A549 (cell line): ENCODE measurements at regions not wholly inside any gene's neighbourhood (a gene's known extent, or its start where the extent isn't known, plus 50 kb on each side); places are given as distances from the start of the nearest gene placed in this dataset.

Experiments used
- ATAC-seq, 2 experiments: fragments of 200-7000 bp in 1 of 2; fragments of >200 bp in 1 of 2; cut with Nextera tagmentation in 1 of 2; cut with Tn5 transposase in 1 of 2; 3 replicates each; pipeline versions ENCODE4 v1.8.0 to v1.9.1; 2018 to 2020; ENCODE audit warnings: mild to moderate bottlenecking in 1 of 2, moderate library complexity in 1 of 2
- CTCF ChIA-PET: fragments of 300-600 bp; sonication (Branson Sonifier 250); formaldehyde crosslinking; extraction: SDS; loops from one replicate; lab custom pipeline; 2021; ENCODE audit warnings: antibody characterized with exemption, inconsistent platforms; lab: Yijun Ruan, JAX
- POLR2A ChIA-PET: fragments of 350-600 bp; formaldehyde crosslinking; extraction: SDS; loops from one replicate; lab custom pipeline; 2021; ENCODE audit warnings: antibody characterized with exemption, inconsistent platforms; lab: Yijun Ruan, JAX
- DNase-seq, 2 experiments: peaks; one replicate each; pipeline versions ENCODE4 v3.0.0 to v3.0.0-alpha.2; 2011 to 2016; ENCODE audit warnings: low read depth in 1 of 2, low spot score in 1 of 2
- FAIRE-seq: peaks from 2 replicates; lab custom pipeline; 2011; peaks lifted over from hg19 to GRCh38; lab: Jason Lieb, UNC
- H3K27ac ChIP-seq, 2 experiments: fragments of >200 bp; sonication (Bioruptor Twin); formaldehyde crosslinking; 3 replicates each; pipeline ENCODE4 v1.5.1; 2016 to 2017
- H3K4me1 ChIP-seq: fragments of >200 bp; sonication (Bioruptor Twin); formaldehyde crosslinking; 3 replicates; pipeline ENCODE4 v1.6.1; 2016
- H3K4me2 ChIP-seq: fragments of >200 bp; sonication (Bioruptor Twin); formaldehyde crosslinking; 3 replicates; pipeline ENCODE4 v1.6.1; 2016
- H3K4me3 ChIP-seq: fragments of >200 bp; sonication (Bioruptor Twin); formaldehyde crosslinking; 3 replicates; pipeline ENCODE4 v1.5.1; 2016
- H3K9me3 ChIP-seq: fragments of >200 bp; sonication (Bioruptor Twin); formaldehyde crosslinking; 3 replicates; pipeline ENCODE4 v1.6.1; 2016
- BHLHE40 ChIP-seq: IDR thresholded peaks from 2 replicates; pipeline ENCODE4 v1.6.1; 2012; ENCODE audit warnings: low read depth, low read length, inconsistent platforms
- CBX8 ChIP-seq: fragments of 200-600 bp; sonication (generic); IDR thresholded peaks from 2 replicates; pipeline ENCODE4 v1.6.1; 2016
- CHD2 ChIP-seq: fragments of 150-350 bp; IDR thresholded peaks from 2 replicates; pipeline ENCODE4 v1.6.1; 2014; ENCODE audit warnings: low read length; ENCODE audit not compliant: partially characterized antibody
- EP300 ChIP-seq, 2 experiments: fragments of >200 bp; sonication (Bioruptor Twin); formaldehyde crosslinking; IDR thresholded peaks; 2 replicates in 1 of 2; 3 replicates in 1 of 2; pipeline ENCODE4 v1.6.1; 2016 to 2017
- FOSB ChIP-seq: fragments of 250-450 bp; sonication (Bioruptor Pico); IDR thresholded peaks from 2 replicates; pipeline ENCODE4 v1.5.0; 2020; ENCODE audit warnings: mild to moderate bottlenecking, moderate library complexity
- FOSL2 ChIP-seq, 2 experiments: fragments of 450-650 bp in 1 of 2; fragments of >200 bp in 1 of 2; sonication (Bioruptor Twin) in 1 of 2; formaldehyde crosslinking; IDR thresholded peaks; 2 replicates each; pipeline versions ENCODE4 v1.5.0 to v1.6.1; 2016 to 2020; ENCODE audit warnings: mild to moderate bottlenecking in 1 of 2, moderate library complexity in 1 of 2
- FOXS1 ChIP-seq: fragments of 250-450 bp; sonication (Bioruptor Pico); IDR thresholded peaks from 2 replicates; pipeline ENCODE4 v1.5.0; 2020; ENCODE audit warnings: mild to moderate bottlenecking, moderate library complexity
- HOXA7 ChIP-seq: fragments of 250-450 bp; sonication (Bioruptor Pico); IDR thresholded peaks from 2 replicates; pipeline ENCODE4 v1.5.0; 2020; ENCODE audit warnings: mild to moderate bottlenecking, moderate library complexity
- HOXB5 ChIP-seq: fragments of 250-450 bp; sonication (Bioruptor Pico); IDR thresholded peaks from 2 replicates; pipeline ENCODE4 v1.5.0; 2020; ENCODE audit warnings: mild to moderate bottlenecking, moderate library complexity
- MAFK ChIP-seq: fragments of 450-650 bp; IDR thresholded peaks from 2 replicates; pipeline ENCODE4 v1.6.1; 2014; ENCODE audit not compliant: partially characterized antibody
- MYC ChIP-seq: IDR thresholded peaks from 2 replicates; pipeline ENCODE4 v1.6.1; 2012; ENCODE audit warnings: mild to moderate bottlenecking, inconsistent platforms, low read length, improper control_type of control experiment, borderline replicate concordance
- NR3C1 ChIP-seq: fragments of >200 bp; sonication (Bioruptor Twin); formaldehyde crosslinking; IDR thresholded peaks from 3 replicates; pipeline ENCODE4 v1.6.1; 2017
- POLR2A ChIP-seq: IDR thresholded peaks from 2 replicates; pipeline ENCODE4 v1.6.1; 2012; ENCODE audit warnings: mild to moderate bottlenecking, low read length
- RARB ChIP-seq: fragments of 250-450 bp; sonication (Bioruptor Pico); IDR thresholded peaks from 2 replicates; pipeline ENCODE4 v1.8.0; 2021; ENCODE audit warnings: mild to moderate bottlenecking, moderate library complexity
- RCOR1 ChIP-seq: fragments of 150-350 bp; IDR thresholded peaks from 2 replicates; pipeline ENCODE4 v1.6.1; 2014; ENCODE audit warnings: antibody characterized with exemption, low read length, low read depth
- SREBF2 ChIP-seq: fragments of 450-650 bp; IDR thresholded peaks from 2 replicates; pipeline ENCODE4 v1.6.1; 2014; ENCODE audit warnings: mild to moderate bottlenecking, moderate library complexity
- TFCP2L1 ChIP-seq: fragments of 250-450 bp; sonication (Bioruptor Pico); IDR thresholded peaks from 2 replicates; pipeline ENCODE4 v1.5.0; 2021; ENCODE audit warnings: mild to moderate bottlenecking
- TP53 ChIP-seq: fragments of 250-450 bp; sonication (Bioruptor Pico); IDR thresholded peaks from 2 replicates; pipeline ENCODE4 v1.5.0; 2021; ENCODE audit warnings: mild to moderate bottlenecking, moderate library complexity
- ZC3H11A ChIP-seq: fragments of 450-650 bp; IDR thresholded peaks from 2 replicates; pipeline ENCODE4 v1.6.1; 2014; ENCODE audit warnings: antibody characterized with exemption, mild to moderate bottlenecking
- ZNF302 ChIP-seq: fragments of 250-450 bp; sonication (Bioruptor Pico); IDR thresholded peaks from 2 replicates; pipeline ENCODE4 v1.9.0; 2021; ENCODE audit warnings: inconsistent platforms, mild to moderate bottlenecking, moderate library complexity
- WGBS: methylation state at CpG from one replicate; pipeline ENCODE4 v1.1.6; 2017; ENCODE audit errors: missing lambda C conversion rate; 5-methylcytosine and 5-hydroxymethylcytosine counted together
- TF ChIP-seq, protein P1 (sequence below): IDR thresholded peaks from 2 replicates; pipeline ENCODE4 v1.6.1; 2012; ENCODE audit warnings: low read depth, borderline replicate concordance
- TF ChIP-seq, protein P2 (sequence below): fragments of >200 bp; sonication (Bioruptor Twin); formaldehyde crosslinking; IDR thresholded peaks from 2 replicates; pipeline ENCODE4 v1.6.1; 2016
- TF ChIP-seq, protein P3 (sequence below): fragments of >200 bp; sonication (Bioruptor Twin); formaldehyde crosslinking; IDR thresholded peaks from 3 replicates; pipeline ENCODE4 v1.6.1; 2016
- TF ChIP-seq, protein P4 (sequence below): fragments of 450-650 bp; IDR thresholded peaks from 2 replicates; pipeline ENCODE4 v1.6.1; 2014; ENCODE audit warnings: antibody characterized with exemption

DNA sequence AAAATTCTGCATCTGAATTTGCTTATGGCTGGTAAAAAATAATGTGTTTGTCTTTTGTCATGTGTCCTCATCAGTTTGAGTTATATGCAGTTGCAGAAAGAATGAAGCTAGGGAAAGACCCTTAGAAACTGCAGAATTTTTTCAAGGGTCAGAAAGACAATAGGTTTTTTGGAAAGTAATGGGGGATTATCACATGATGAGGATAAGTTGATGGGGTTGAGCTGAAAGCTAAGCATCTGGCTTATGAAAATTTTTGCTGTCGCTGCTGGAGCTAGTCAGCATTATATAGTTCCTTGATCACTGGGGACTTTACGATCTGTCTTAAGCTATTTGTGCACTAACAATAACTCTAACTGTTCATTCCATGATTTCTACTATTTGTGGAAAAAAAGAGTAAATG, 331.7 kb downstream of the PPARGC1A start:
- H3K4me1 ChIP-seq = no peaks in the 10 kb centered on the region
- ChIA-PET CTCF (no interaction called here), POLR2A (no interaction called here)
- no peak for TF ChIP-seq HOXA7 (CRISPR knock-in tag)
- no peak for TF ChIP-seq EP300 (IDR thresholded peaks at IDR 0.05)
- no peak for TF ChIP-seq ZNF302
- no peak overlapping the region for H3K4me2 ChIP-seq
- no peak overlapping the region for H3K27ac ChIP-seq
- ATAC-seq (no peak), FAIRE-seq (no peak), DNase-seq (no peak)
- H3K4me3 ChIP-seq = no peak overlapping the region
- H3K9me3 ChIP-seq = no peaks in the 10 kb centered on the region
- WGBS = 2% methylated on average over 2 of the region's 2 CpGs

DNA sequence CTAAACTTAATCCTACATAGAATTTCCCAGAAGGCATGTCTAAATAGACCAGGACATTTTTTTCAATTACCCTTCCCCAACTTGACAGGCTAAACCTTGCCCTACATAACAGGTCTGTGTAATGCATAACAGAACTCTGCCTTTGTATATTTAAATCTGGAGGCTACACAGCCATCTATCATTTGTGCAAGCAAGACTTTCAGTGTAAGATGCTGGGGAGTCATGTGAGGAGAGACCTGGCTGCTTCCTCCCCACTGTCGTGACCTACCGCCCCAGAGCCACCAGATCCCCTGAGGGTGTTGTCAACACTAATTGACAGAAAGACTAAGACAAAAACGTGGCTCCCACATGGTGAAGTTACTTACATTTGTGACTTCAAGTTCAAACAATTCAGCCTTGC, 342.2 kb downstream of the PPARGC1A start:
- FAIRE-seq (no peak), ATAC-seq (no peak), DNase-seq (no peak)
- 13% methylated on average over 3 of the region's 3 CpGs for WGBS
- no peak overlapping the region for H3K4me2 ChIP-seq
- TF ChIP-seq ZNF302 (no peak), FOXS1 (no peak)
- TF ChIP-seq, protein P1, sequence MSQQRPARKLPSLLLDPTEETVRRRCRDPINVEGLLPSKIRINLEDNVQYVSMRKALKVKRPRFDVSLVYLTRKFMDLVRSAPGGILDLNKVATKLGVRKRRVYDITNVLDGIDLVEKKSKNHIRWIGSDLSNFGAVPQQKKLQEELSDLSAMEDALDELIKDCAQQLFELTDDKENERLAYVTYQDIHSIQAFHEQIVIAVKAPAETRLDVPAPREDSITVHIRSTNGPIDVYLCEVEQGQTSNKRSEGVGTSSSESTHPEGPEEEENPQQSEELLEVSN = no peak
- no peaks in the 10 kb centered on the region for H3K9me3 ChIP-seq
- no peaks in the 10 kb centered on the region for H3K4me1 ChIP-seq
- ChIA-PET POLR2A (no interaction called here), CTCF (no interaction called here)
- H3K4me3 ChIP-seq = no peak overlapping the region
- H3K27ac ChIP-seq = no peak overlapping the region

DNA sequence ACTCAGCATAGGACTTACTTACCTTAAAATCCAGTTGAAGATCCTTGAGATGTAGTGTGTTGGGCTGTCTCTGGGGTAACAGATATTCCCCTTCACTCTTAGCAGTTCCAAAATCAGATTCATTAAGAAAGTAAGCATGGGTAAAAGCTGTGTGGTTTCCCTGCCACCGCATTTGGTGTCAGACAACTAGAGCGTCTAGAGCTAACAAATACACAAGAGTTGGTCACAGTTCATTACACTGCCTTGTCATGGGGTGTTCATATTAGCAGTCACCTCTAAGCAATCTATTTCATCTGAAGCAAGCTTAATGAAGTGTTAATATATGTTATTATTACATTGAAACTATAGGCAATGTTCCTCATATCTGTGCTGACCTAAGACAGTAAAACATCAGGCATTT, 342.8 kb downstream of the PPARGC1A start:
- DNase-seq = no peak
- H3K4me3 ChIP-seq = no peak overlapping the region
- H3K4me2 ChIP-seq = no peak overlapping the region
- H3K27ac ChIP-seq = no peak overlapping the region
- H3K4me1 ChIP-seq = no peaks in the 10 kb centered on the region
- H3K9me3 ChIP-seq = no peaks in the 10 kb centered on the region
- CTCF ChIA-PET = no interaction called here
- no peak for FAIRE-seq
- POLR2A ChIA-PET = no interaction called here
- no peak for ATAC-seq
- 18% methylated on average over 2 of the region's 2 CpGs for WGBS
- TF ChIP-seq POLR2A (no peak), ZC3H11A (no peak), BHLHE40 (no peak)
- TF ChIP-seq, protein P2, sequence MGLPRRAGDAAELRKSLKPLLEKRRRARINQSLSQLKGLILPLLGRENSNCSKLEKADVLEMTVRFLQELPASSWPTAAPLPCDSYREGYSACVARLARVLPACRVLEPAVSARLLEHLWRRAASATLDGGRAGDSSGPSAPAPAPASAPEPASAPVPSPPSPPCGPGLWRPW = no peak
- TF ChIP-seq, protein P3, sequence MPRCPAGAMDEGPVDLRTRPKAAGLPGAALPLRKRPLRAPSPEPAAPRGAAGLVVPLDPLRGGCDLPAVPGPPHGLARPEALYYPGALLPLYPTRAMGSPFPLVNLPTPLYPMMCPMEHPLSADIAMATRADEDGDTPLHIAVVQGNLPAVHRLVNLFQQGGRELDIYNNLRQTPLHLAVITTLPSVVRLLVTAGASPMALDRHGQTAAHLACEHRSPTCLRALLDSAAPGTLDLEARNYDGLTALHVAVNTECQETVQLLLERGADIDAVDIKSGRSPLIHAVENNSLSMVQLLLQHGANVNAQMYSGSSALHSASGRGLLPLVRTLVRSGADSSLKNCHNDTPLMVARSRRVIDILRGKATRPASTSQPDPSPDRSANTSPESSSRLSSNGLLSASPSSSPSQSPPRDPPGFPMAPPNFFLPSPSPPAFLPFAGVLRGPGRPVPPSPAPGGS = no peak
- TF ChIP-seq, all 56 proteins: peak for 0

DNA sequence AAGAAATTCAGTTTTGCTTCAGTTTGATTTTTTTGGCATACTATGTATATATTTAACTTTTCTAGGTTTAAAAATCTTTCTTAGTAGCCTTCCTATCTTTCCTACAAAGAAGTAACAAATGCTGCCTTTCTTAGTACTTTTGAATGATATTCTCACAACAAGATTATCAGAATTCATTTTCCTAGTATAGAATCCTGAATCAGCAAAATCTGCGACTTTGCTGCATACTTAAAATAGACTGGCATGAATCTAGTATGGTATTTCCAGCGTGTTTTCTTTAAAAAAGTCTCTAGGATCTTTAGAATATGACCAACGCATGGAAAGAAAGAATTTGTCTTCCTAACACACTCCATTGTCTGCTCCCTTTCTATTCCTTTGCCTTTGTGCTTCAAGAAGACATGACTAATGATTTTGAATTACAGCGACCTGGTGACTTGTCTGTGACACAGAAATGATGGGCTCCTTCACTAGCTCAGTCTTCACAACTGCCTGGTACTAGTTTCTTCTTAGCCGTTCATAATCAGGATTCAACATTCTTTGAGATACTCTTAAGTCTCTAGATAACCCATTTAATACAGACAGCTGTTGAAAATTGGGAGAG, 349.8 kb downstream of the PPARGC1A start:
- FAIRE-seq (no peak), DNase-seq (no peak), ATAC-seq (no peak)
- ChIA-PET POLR2A (no interaction called here), CTCF (no interaction called here)
- no peak overlapping the region for H3K4me2 ChIP-seq
- H3K4me1 ChIP-seq = no peaks in the 10 kb centered on the region
- H3K27ac ChIP-seq = no peak overlapping the region
- 4% methylated on average over 5 of the region's 5 CpGs for WGBS
- peak; percentile 42 for TF ChIP-seq MAFK
- no peak for TF ChIP-seq HOXB5 (CRISPR knock-in tag)
- no peak for TF ChIP-seq FOSB (CRISPR knock-in tag)
- no peak for TF ChIP-seq TFCP2L1 (CRISPR knock-in tag)
- TF ChIP-seq TP53 = no peak
- H3K4me3 ChIP-seq = no peak overlapping the region
- H3K9me3 ChIP-seq = no peaks in the 10 kb centered on the region

DNA sequence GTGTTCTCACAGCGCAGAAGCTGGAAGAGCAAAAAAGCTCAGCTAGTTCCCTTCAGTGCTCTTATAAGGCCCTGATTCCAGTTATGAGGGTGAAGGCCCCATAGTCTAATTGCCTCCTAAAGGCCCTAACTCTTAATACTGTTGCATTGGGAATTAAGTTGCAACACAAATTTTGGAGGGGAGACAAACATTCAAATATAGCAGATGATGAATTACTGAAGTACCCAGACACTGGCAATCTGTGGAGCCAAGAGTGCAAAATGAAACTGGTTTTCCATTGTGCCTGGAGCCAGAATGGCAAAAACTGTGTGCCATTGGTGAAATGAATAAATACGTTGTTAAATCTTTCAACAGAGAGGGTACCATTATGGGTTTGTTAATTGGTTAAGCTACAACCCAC, 356.0 kb downstream of the PPARGC1A start:
- no peaks in the 10 kb centered on the region for H3K4me1 ChIP-seq
- H3K4me3 ChIP-seq = no peak overlapping the region
- ATAC-seq (no peak), FAIRE-seq (no peak), DNase-seq (no peak)
- no peak overlapping the region for H3K4me2 ChIP-seq
- POLR2A ChIA-PET = no interaction called here
- no peaks in the 10 kb centered on the region for H3K9me3 ChIP-seq
- 16% methylated on average over 2 of the region's 2 CpGs for WGBS
- CTCF ChIA-PET = no interaction called here
- TF ChIP-seq FOSL2 (IDR thresholded peaks at IDR 0.05) = no peak
- TF ChIP-seq FOSL2 (CRISPR knock-in tag; IDR thresholded peaks at IDR 0.05) = no peak
- TF ChIP-seq TP53 = no peak
- TF ChIP-seq BHLHE40 = no peak
- no peak for TF ChIP-seq RCOR1
- TF ChIP-seq RARB = no peak
- TF ChIP-seq SREBF2 = no peak
- TF ChIP-seq CHD2 = no peak
- no peak for TF ChIP-seq MYC
- no peak for TF ChIP-seq CBX8
- no peak for TF ChIP-seq NR3C1
- TF ChIP-seq, protein P4, sequence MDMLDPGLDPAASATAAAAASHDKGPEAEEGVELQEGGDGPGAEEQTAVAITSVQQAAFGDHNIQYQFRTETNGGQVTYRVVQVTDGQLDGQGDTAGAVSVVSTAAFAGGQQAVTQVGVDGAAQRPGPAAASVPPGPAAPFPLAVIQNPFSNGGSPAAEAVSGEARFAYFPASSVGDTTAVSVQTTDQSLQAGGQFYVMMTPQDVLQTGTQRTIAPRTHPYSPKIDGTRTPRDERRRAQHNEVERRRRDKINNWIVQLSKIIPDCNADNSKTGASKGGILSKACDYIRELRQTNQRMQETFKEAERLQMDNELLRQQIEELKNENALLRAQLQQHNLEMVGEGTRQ = no peak
- H3K27ac ChIP-seq = no peak overlapping the region
